GM21717 (cell line): ENCODE measurements at regions not wholly inside any gene's neighbourhood (a gene's known extent, or its start where the extent isn't known, plus 50 kb on each side); places are given as distances from the start of the nearest gene placed in this dataset.

Source experiments
- ATAC-seq: cut with Tn5 transposase; IDR thresholded peaks from one replicate; pipeline ENCODE4 v1.9.1; 2021; ENCODE audit warnings: mild to moderate bottlenecking, moderate library complexity; ENCODE audit not compliant: unreplicated experiment

GRCh38 chr13:52975969-52976368 lies 52.6 kb upstream of the OLFM4 start:
- no peak for ATAC-seq

DNA sequence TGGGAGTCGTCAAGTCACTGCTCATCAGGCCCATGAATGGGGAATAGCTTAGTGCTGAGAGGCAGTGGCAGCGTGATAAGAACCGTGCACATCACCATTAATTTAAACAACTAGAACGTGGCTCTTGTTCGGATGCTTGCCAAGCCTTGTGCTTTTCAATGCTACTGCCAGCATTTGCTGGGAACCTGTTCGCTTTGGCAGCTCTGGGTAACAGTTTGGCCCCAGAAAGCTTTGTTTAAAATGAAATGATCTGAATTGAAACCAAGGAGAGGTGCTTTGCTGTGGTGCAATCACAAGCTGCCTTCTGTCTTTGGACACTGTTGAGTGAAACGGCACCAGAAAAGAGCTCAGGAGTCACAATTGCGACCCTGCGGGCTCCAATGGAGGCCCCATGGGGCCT lies 53.5 kb upstream of the OLFM4 start:
- no peak for ATAC-seq

- no peak for ATAC-seq
Observed at GRCh38 chr13:52974711-52975110, 53.9 kb upstream of the OLFM4 start.

GRCh38 chr13:52969373-52969772 lies 59.2 kb upstream of the OLFM4 start:
- no peak for ATAC-seq

DNA sequence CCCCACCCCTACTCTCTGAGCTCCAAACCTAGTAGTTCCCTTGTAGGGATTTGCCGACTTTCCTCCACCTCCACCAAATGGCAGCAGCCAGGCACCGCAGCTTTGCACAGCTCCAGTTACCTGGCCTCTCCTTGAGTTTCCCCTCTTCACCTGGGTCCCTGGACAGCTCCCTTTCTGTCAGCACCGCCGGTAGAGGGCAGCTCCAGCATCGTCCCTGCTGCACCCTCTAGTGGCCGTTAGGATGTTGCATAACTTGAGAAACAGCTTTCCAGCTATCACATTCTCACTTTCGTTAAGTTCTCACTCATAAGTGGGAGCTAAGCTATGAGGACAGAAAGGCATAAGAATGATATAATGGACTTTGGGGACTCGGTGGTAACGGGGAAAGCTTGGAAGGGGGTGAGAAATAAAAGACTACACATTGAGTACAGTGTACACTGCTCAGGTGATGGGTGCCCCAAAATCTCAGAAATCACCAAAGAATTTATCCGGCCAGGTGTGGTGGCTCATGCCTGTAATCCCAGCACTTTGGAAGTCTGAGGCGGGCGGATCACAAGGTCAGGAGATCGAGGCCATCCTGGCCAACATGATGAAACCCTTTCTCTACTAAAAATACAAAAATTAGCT lies 60.4 kb upstream of the OLFM4 start:
- peak; percentile 98 for ATAC-seq

GRCh38 chr13:52961987-52962386 lies 66.6 kb upstream of the OLFM4 start:
- no peak for ATAC-seq

- no peak for ATAC-seq
Observed at GRCh38 chr13:52961256-52961910, 67.2 kb upstream of the OLFM4 start.

GRCh38 chr13:52955472-52955874 lies 73.1 kb upstream of the OLFM4 start:
- ATAC-seq, result no peak

GRCh38 chr13:52954838-52955237 lies 73.8 kb upstream of the OLFM4 start:
- ATAC-seq, result no peak

GRCh38 chr13:52950436-52950956 lies 78.1 kb upstream of the OLFM4 start:
- ATAC-seq, result no peak

DNA sequence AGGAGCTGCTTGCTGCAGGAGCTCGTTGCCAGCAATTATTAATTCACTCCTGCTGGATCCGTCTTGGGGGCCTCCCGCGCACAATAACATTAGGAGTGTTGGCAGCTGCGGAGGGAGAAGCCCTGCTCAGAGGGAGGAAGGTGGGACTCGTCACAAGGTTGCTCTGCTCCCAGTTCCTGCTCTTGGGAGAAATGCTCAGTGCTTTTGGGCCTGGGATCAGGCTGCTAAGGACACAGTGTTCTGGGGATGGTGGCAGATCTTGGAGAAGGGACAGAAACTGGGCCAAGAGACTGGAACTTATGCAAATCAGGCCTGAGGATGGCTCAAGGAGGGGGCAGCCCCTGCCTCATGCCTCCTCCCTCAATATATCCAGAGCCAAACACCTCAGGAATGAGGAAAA lies 78.9 kb upstream of the OLFM4 start:
- no peak for ATAC-seq

- no peak for ATAC-seq
Observed at GRCh38 chr13:52949044-52949443, 79.6 kb upstream of the OLFM4 start.

DNA sequence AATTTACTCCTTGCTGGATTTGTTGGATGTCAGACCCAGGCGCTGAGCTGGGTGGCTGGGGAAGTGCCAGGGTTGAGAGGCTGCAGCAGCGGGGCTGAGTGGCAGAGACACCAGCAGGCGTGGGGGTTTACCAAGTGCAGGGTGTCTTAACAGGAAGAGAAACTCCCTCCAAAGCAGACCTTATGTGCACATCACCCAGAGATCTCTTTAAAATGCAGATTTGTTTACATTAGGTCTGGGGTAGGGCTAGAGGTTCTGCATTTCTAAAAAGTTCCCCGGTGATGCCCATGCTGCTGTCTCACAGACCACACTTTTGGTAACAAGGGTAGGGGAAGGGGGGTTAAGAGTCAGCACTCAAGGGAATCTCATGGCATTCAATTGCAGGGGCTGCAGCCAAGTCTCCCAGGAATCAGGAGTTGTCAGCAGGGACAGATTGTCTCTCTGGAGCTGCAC lies 80.7 kb upstream of the OLFM4 start:
- no peak for ATAC-seq

- ATAC-seq, result no peak
Observed at GRCh38 chr13:52945348-52945747, 83.3 kb upstream of the OLFM4 start.

- no peak for ATAC-seq
Observed at GRCh38 chr13:52944697-52945096, 83.9 kb upstream of the OLFM4 start.

DNA sequence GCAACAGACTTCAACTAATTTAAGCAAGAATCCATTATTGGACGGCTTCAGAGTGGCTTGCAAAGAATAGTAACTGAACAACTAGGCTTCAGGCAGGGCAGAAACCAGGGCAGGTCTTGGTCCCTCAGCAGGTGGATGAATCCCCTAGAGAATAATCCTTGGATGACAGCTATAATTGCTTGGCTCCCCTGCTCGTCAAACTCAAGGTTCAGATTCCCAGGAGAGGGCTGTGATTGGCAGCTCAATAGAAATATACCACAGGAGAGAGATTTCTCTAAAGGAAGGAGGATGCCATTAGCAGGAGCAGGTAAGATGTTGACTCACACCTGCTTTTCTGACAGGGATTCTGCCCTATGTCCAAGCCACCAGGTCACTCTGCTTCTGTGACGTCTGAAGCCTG lies 89.6 kb upstream of the PCDH8 start:
- ATAC-seq, result no peak

DNA sequence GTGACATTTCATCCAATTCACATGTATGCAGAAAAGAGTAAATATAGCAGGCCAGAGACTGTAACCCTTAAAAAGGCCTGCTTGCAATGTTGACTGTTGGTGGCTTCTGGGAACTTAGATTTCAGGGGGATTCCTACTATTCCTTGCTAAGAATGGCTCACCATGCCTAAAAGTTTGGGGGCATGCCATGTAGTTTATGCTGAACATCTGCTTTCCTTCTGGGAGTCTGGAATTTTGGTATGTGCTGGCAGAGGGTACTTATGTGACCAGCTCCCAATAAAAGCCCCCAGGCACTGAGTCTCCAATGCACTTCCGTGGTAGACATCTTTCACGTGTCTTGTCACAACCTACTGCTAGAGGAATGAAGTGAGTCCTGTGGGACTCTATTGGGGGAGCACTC lies 88.4 kb upstream of the PCDH8 start:
- ATAC-seq, result no peak

GRCh38 chr13:52934258-52934657 lies 85.8 kb upstream of the PCDH8 start:
- ATAC-seq, result no peak

DNA sequence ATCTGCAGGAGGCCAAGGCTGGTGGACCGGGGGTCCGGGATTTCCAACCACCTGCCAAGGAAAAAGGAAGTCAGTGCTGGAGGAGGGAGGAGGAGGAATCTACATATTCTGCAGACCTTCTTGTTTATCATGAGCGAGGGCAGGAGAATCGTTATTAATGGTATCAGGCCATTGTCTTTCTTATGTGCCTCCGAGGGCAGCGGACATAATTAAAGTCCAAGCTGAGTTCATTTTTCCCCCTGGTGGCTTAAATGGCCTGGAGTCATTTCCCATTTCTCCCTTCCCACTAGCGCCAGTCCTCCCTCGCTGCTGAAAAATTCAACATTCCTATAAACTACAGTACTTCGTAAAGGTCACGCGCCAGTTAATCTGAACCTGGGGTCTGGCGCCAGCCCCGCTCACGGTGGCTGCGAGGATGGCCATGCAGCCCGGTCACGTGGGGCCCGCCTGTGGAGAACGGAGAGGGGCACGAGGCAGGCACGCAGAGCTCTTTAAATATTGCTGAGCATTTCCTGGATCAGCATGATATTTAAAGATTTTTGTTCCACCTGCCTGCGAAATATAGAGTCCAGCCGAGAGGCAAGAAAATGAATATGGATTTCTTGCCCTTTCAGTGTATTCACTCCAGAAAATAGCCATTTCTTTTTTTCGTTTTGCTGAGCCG lies 85.2 kb upstream of the PCDH8 start:
- ATAC-seq, result no peak

DNA sequence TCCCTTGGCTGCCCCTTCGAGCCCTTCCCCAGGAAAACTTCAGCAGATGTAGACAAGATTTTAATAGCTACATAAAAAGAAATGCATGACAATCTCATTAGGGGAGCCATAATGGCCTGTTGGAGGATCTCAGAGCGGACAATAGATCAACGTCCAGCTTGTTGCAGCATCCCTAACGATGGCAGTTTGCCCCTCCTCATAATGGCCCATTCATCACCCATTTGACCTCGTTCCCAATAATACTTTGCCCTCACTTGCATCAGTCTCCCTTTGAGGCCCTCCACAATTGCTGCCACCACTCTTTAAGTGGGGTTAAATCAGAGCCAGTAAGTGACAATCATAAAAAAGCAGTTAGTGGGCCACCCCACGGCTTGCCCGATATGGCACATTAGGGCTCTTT lies 84.7 kb upstream of the PCDH8 start:
- no peak for ATAC-seq

DNA sequence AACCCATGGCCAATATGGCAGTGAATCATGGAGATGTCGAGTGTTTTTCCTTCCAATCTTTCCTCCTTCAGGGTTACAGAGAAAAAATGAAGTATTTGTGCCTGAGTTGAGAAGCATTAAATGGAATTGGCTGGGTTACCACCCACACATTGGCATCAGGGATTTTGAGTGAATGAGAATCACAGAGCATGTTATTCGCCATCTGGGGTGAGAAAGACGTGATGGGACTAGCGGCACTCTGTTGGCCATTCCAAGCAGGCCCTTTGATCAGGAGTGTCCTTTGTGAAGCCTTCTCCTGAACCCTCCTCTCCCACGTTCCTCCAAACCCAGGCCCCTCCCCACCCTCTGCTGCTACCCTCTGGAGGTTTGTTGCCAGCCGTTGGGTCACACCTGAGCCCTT lies 84.2 kb upstream of the PCDH8 start:
- ATAC-seq, result no peak
